Fibroblast of the aortic adventitia (primary cell): ENCODE measurements at regions not wholly inside any gene's neighbourhood (a gene's known extent, or its start where the extent isn't known, plus 50 kb on each side); places are given as distances from the start of the nearest gene placed in this dataset.
A peak's percentile ranks its signal among the peaks of the same experiment; 100 is the strongest.

Source experiments
- DNase-seq: peaks from one replicate; pipeline ENCODE4 v3.0.0-alpha.2; 2010; ENCODE audit warnings: low read depth
- H3K4me3 ChIP-seq: 2 replicates; pipeline ENCODE4 v1.5.1; 2011; ENCODE audit warnings: low read depth, mild to moderate bottlenecking, control low read depth, low read length, moderate library complexity
- CTCF ChIP-seq: IDR thresholded peaks from 2 replicates; pipeline ENCODE4 v1.5.1; 2011; ENCODE audit warnings: mild to moderate bottlenecking, low read length, control low read depth, inconsistent platforms; ENCODE audit not compliant: insufficient read depth

- no peak for TF ChIP-seq CTCF
- H3K4me3 ChIP-seq: no peak overlapping the region
- no peak for DNase-seq
Measured at GRCh38 chr2:138319616-138320015, 182.0 kb upstream of the SPOPL start.

GRCh38 chr2:138321458-138321857 is 180.1 kb upstream of the SPOPL start:
- H3K4me3 ChIP-seq: no peak overlapping the region
- no peak for DNase-seq
- TF ChIP-seq CTCF: no peak

- TF ChIP-seq CTCF: no peak
- no peak for DNase-seq
- no peak overlapping the region for H3K4me3 ChIP-seq
Measured at GRCh38 chr2:138323382-138324067, 178.0 kb upstream of the SPOPL start.

- TF ChIP-seq CTCF: no peak
- no peak overlapping the region for H3K4me3 ChIP-seq
Measured at GRCh38 chr2:138324068-138324771, 177.3 kb upstream of the SPOPL start.

GRCh38 chr2:138327967-138328366 is 173.6 kb upstream of the SPOPL start:
- TF ChIP-seq CTCF: no peak
- DNase-seq: peak; percentile 20
- H3K4me3 ChIP-seq: no peak overlapping the region

More at GRCh38 chr2:138324068-138324771, 177.3 kb upstream of the SPOPL start:
- DNase-seq: no peak

GRCh38 chr2:138329162-138329561 is 172.4 kb upstream of the SPOPL start:
- no peak for DNase-seq
- TF ChIP-seq CTCF: no peak
- no peak overlapping the region for H3K4me3 ChIP-seq
